K562 (cell line): ENCODE measurements at regions not wholly inside any gene's neighbourhood (a gene's known extent, or its start where the extent isn't known, plus 50 kb on each side); places are given as distances from the start of the nearest gene placed in this dataset.

ENCODE experiments used
- ATAC-seq: fragments of 200-7000 bp; cut with Tn5 transposase; 3 replicates; pipeline ENCODE4 v1.9.1; 2020; ENCODE audit warnings: moderate library complexity
- BruUV-seq: library from RNA; stranded (reverse); fragments of 400-500 nt; replicated peaks from 2 replicates; lab custom pipeline; 2021; lab: Mats Ljungman, UMichigan
- CTCF ChIA-PET: fragments of 300-600 bp; formaldehyde crosslinking; extraction: SDS; loops from one replicate; lab custom pipeline; 2021; ENCODE audit warnings: low intra/inter-chr PET ratio; lab: Yijun Ruan, JAX
- POLR2A ChIA-PET: fragments of 300-600, 350-650 bp; sonication (Branson Sonifier 250); formaldehyde crosslinking; extraction: SDS; loops from one replicate; lab custom pipeline; 2021; ENCODE audit warnings: antibody characterized with exemption, inconsistent platforms; lab: Yijun Ruan, JAX
- DNase-seq, 4 experiments: peaks; one replicate each; pipeline versions ENCODE4 v3.0.0 to v3.0.0-alpha.2; 2011 to 2018; ENCODE audit warnings: low spot score in 3 of 4, mixed read lengths in 3 of 4; ENCODE audit errors: extremely low read depth in 1 of 4
- FAIRE-seq: peaks from 2 replicates; lab custom pipeline; 2011; peaks lifted over from hg19 to GRCh38; lab: Jason Lieb, UNC
- H2AFZ ChIP-seq: 2 replicates; pipeline ENCODE4 v1.6.0; 2011; ENCODE audit warnings: low read depth, low read length, control low read depth, inconsistent platforms
- H3K27ac ChIP-seq: fragments of 200-600 bp; 3 replicates; pipeline ENCODE4 v1.8.0; 2011; ENCODE audit warnings: low read depth, mild to moderate bottlenecking, control low read depth, inconsistent platforms, low read length, moderate library complexity, mixed read lengths; ENCODE audit errors: extremely low read depth
- H3K27me3 ChIP-seq, 2 experiments: fragments of 300-600 bp in 1 of 2; 2 replicates in 1 of 2; 3 replicates in 1 of 2; pipeline versions ENCODE4 v1.6.0 to v1.8.0; 2011; ENCODE audit warnings: inconsistent platforms in 2 of 2, low read length in 2 of 2, mild to moderate bottlenecking in 1 of 2, mixed read lengths in 1 of 2, moderate library complexity in 1 of 2; ENCODE audit not compliant: control insufficient read depth in 2 of 2, insufficient read depth in 2 of 2
- H3K36me3 ChIP-seq: fragments of 300-600 bp; 3 replicates; pipeline ENCODE4 v1.8.0; 2011; ENCODE audit warnings: mild to moderate bottlenecking, low read length, inconsistent platforms; ENCODE audit not compliant: control insufficient read depth, insufficient read depth
- H3K4me1 ChIP-seq, 2 experiments: fragments of 200-600 bp in 1 of 2; replicated peaks in 1 of 2; 2 replicates in 1 of 2; 3 replicates in 1 of 2; pipeline versions ENCODE4 v1.5.1 to v1.8.0; 2011; ENCODE audit warnings: inconsistent platforms in 2 of 2, low read length in 2 of 2, mild to moderate bottlenecking in 1 of 2, mixed read lengths in 1 of 2, moderate library complexity in 1 of 2; ENCODE audit not compliant: control insufficient read depth in 2 of 2, insufficient read depth in 2 of 2
- H3K4me2 ChIP-seq: 2 replicates; pipeline ENCODE4 v1.6.1; 2011; ENCODE audit warnings: low read length, control low read depth, inconsistent platforms, mixed read lengths; ENCODE audit not compliant: insufficient read depth
- H3K4me3 ChIP-seq: fragments of 200-600 bp; sonication (generic), shearing (Covaris generic); 2 replicates; pipeline ENCODE4 v1.5.1; 2016; ENCODE audit warnings: control low read depth, inconsistent platforms
- H3K79me2 ChIP-seq: fragments of 200-600 bp; 3 replicates; pipeline ENCODE4 v1.8.0; 2011; ENCODE audit warnings: low read length, inconsistent platforms; ENCODE audit not compliant: control insufficient read depth, insufficient read depth
- H3K9ac ChIP-seq, 2 experiments: 2 replicates each; pipeline versions ENCODE4 v1.6.0 to v1.6.1; 2011; ENCODE audit warnings: low read depth in 2 of 2, low read length in 2 of 2, control low read depth in 1 of 2, inconsistent platforms in 1 of 2, mild to moderate bottlenecking in 1 of 2, mixed read lengths in 1 of 2; ENCODE audit not compliant: insufficient read depth in 1 of 2
- H3K9me1 ChIP-seq: one replicate; pipeline ENCODE4 v1.6.0; 2011; ENCODE audit warnings: inconsistent platforms, mild to moderate bottlenecking, low read length, moderate library complexity; ENCODE audit not compliant: control insufficient read depth, insufficient read depth
- H3K9me3 ChIP-seq: replicated peaks from 2 replicates; pipeline ENCODE4 v1.5.1; 2011; ENCODE audit warnings: low read depth, low read length, inconsistent platforms; ENCODE audit not compliant: control insufficient read depth, insufficient read depth
- H4K20me1 ChIP-seq: replicated peaks from 2 replicates; pipeline ENCODE4 v1.6.1; 2011; ENCODE audit warnings: low read length, inconsistent platforms, mixed read lengths; ENCODE audit not compliant: control insufficient read depth, insufficient read depth
- CBFA2T2 ChIP-seq: fragments of 450-650 bp; conservative IDR thresholded peaks from 2 replicates; pipeline ENCODE4 v1.6.1; 2017; ENCODE audit warnings: mild to moderate bottlenecking
- CBX8 ChIP-seq: fragments of 200-600 bp; sonication (generic); IDR thresholded peaks from 2 replicates; pipeline ENCODE4 v1.6.1; 2012; ENCODE audit warnings: borderline replicate concordance, mixed run types, low read depth, mild to moderate bottlenecking, moderate library complexity, mixed read lengths, low read length, control low read depth, inconsistent platforms; ENCODE audit not compliant: poor library complexity, severe bottlenecking; ENCODE audit errors: extremely low read depth
- ELF2 ChIP-seq: fragments of 250-450 bp; sonication (Bioruptor Pico); IDR thresholded peaks from 2 replicates; pipeline ENCODE4 v1.5.0; 2021; ENCODE audit warnings: mild to moderate bottlenecking
- FOSL1 ChIP-seq: fragments of 200-800 bp; sonication (Bioruptor generic); conservative IDR thresholded peaks from 2 replicates; pipeline ENCODE4 v1.6.1; 2016; ENCODE audit warnings: missing genetic modification characterization, missing compliant biosample characterization
- HLTF ChIP-seq: fragments of 450-650 bp; IDR thresholded peaks from 2 replicates; pipeline ENCODE4 v1.6.1; 2016
- KAT8 ChIP-seq: fragments of 450-650 bp; IDR thresholded peaks from 2 replicates; pipeline ENCODE4 v1.6.1; 2016; ENCODE audit warnings: low read depth, mild to moderate bottlenecking
- KLF1 ChIP-seq: fragments of 450-650 bp; IDR thresholded peaks from 2 replicates; pipeline ENCODE4 v1.6.1; 2016; ENCODE audit warnings: missing genetic modification characterization, missing compliant biosample characterization
- TCF3 ChIP-seq: sonication (generic); formaldehyde crosslinking; IDR thresholded peaks from 2 replicates; pipeline ENCODE4 v1.4.0; 2020; ENCODE audit warnings: mild to moderate bottlenecking, missing genetic modification reagents
- ZNF146 ChIP-seq: IDR thresholded peaks from one replicate; pipeline ENCODE4 v1.6.1; 2018; ENCODE audit warnings: missing compliant biosample characterization; ENCODE audit not compliant: unreplicated experiment
- WGBS: fragments of 100-300 bp; shearing (Covaris generic); methylation state at CpG from one replicate; pipeline ENCODE4 v1.1.6; 2016; ENCODE audit warnings: low coverage, mixed read lengths; ENCODE audit not compliant: insufficient coverage; ENCODE audit errors: missing lambda C conversion rate; 5-methylcytosine and 5-hydroxymethylcytosine counted together
- in situ Hi-C: fragments of 300-500 bp; cut with MboI; formaldehyde crosslinking; loops from 4 replicates; pipeline ENCODE4 v1.15.0; 2018; ENCODE audit warnings: inconsistent platforms, mixed read lengths
- intact Hi-C: fragments of 100-400 bp; cut with micrococcal nuclease; formaldehyde crosslinking; loops from 2 replicates; pipeline ENCODE4 v1.14.2; 2022
- TF ChIP-seq, protein P1 (sequence below): sonication (generic); formaldehyde crosslinking; IDR thresholded peaks from 2 replicates; pipeline ENCODE4 v1.8.1; 2023; ENCODE audit warnings: mild to moderate bottlenecking, missing genetic modification reagents

DNA sequence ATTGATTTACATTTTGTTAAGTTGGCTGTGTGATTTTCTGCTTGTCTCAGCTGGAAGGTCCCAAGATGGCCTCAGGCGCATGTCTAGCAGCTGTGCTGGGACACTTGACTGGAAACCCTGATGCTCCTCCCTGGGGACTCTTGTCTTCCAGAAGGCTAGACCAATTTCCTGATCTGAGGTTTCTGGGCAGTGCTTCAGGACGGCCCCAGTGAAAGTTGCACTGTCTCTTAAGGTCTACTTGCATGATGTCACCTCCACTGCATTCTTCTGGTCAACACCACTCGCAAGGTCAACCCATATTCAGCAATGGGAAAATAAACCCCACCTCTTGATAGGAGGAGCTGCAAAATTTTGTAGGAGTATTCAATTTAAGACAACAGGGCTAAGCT, 116.0 kb downstream of the SALL1 start:
- H3K9ac ChIP-seq = no peak overlapping the region
- no peaks in the 10 kb centered on the region for H3K4me1 ChIP-seq
- no peak overlapping the region for H3K4me3 ChIP-seq
- in situ Hi-C loops = no loop called here
- H3K9me1 ChIP-seq = no peaks in the 10 kb centered on the region
- DNase-seq (no peak), ATAC-seq (no peak), FAIRE-seq (no peak)
- TF ChIP-seq TCF3 (CRISPR knock-in tag) (no peak), ELF2 (no peak), HLTF (no peak), CBX8 (no peak), ZNF146 (CRISPR knock-in tag) (no peak), CBFA2T2 (no peak), KLF1 (no peak), KAT8 (no peak), FOSL1 (tag) (no peak)
- TF ChIP-seq, protein P1, sequence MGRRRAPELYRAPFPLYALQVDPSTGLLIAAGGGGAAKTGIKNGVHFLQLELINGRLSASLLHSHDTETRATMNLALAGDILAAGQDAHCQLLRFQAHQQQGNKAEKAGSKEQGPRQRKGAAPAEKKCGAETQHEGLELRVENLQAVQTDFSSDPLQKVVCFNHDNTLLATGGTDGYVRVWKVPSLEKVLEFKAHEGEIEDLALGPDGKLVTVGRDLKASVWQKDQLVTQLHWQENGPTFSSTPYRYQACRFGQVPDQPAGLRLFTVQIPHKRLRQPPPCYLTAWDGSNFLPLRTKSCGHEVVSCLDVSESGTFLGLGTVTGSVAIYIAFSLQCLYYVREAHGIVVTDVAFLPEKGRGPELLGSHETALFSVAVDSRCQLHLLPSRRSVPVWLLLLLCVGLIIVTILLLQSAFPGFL (CRISPR knock-in tag) = no peak
- H2AFZ ChIP-seq = no peak overlapping the region
- no peak overlapping the region for H3K4me2 ChIP-seq
- H3K27me3 ChIP-seq = no peaks in the 10 kb centered on the region; a peak in 2 of 5 replicates
- intact Hi-C loops = no loop called here
- H3K79me2 ChIP-seq = no peaks in the 10 kb centered on the region
- ChIA-PET POLR2A (interaction anchor here (1.2 to 1.5 kb wide), 2 partner anchors 9 to 18 kb away, joined by 3 to 5 read pairs; no protein-coding TSS in a partner anchor), CTCF (no interaction called here)
- no peak overlapping the region for H3K27ac ChIP-seq
- no peaks in the 10 kb centered on the region; the same call in 1 of the 2 replicates for H4K20me1 ChIP-seq
- no peaks in the 10 kb centered on the region for H3K36me3 ChIP-seq
- BruUV-seq = no TSS peak
- no peaks in the 10 kb centered on the region for H3K9me3 ChIP-seq
- WGBS = 0% methylated on average over 3 of the region's 3 CpGs
